ENCODE measurements at regions not wholly inside any gene's neighbourhood (a gene's known extent, or its start where the extent isn't known, plus 50 kb on each side); places are given as distances from the start of the nearest gene placed in this dataset.
"Not testable (repeated sequence)": the region's sequence is repeated elsewhere in the genome, so short reads cannot be mapped to it uniquely, and the experiment has no call there.

DNA sequence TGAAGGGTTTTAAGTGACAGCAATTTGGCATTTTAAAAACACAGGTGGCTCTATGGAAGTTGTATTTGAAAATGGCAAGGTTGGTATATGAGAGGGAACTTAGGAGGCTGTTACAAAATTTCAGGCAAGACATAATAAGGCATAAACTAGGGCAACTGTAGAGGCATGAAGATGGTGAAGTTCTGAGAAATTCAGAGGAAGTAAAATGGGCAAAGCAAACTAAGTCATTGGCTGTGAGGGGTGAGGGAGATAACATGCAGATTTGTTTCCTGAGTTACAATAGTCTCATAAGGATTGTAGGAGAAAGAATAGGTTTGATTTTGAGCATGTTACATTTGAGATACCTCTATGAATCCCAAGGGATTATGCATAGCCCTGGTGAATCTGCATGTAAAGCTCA, 302.9 kb upstream of the ARHGEF26 start:
- no peak for DNase-seq (ENCODE audit: low read depth in 2 of 2)

DNA sequence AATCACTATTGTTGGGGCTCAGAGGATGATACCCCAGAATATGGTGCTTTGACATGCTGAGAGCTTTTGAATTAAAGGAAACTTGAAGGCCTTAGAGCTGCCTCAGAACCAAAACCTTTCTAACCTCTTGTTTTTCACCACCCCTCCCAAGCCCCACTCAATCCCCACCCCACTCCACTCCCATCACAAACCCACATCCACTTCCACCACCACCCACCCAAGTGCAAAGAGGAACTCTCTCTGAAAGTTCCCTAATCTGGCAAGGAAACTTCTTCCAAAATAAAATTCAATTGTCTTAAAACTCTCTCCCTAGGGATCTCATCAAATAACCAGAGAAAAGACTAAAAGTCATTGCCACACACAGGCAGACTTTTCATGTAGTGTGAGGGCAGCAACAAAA, 301.2 kb upstream of the ARHGEF26 start:
- no peak for DNase-seq (ENCODE audit: low read depth in 2 of 2)

DNA sequence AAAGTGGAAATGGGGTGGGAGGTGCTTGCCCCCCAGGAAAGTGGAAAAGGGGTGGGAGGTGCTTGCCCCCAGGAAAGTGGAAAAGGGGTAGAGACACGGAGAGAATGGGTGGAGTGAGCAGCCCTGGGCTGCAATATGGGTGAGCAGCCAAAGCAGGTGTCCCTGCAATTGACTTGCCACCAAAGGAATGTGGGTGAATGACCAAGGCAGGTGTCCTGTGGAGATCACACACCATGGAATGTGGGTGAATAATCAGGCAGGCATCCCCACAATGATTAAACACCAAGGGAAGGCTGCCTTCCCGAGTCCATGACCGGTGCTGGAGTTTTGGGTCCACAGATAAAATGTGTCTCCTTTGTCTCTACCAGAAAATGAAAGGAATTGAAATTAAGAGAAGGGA, 292.8 kb upstream of the ARHGEF26 start:
- not testable (repeated sequence) for DNase-seq (ENCODE audit: low read depth in 2 of 2)

DNA sequence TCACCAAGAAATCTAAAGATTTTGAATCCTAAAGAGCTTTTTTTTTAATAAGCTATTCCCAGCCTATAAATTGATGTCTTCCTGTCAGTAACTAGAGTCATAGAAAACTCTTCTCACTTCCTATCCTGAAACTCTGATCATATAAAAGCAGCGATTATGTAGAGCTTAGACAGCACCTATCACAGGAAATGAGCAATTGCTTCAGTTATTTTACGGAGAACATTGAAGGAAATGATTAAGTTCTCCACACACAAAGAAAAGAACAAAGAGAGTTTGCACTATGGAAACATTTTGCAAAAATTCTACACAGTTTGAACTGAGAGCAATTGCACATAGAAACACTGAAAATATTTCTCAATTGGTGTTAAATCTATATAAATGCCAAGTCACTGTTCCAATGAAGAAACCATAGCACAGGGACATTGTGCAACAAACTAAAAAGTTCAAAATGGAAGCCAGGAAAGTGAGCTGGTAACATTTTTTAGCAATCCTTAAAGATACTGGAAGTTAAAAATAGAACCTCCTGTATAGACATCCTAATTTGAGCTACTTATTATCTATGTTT, 291.5 kb upstream of the ARHGEF26 start:
- peak; percentile 84 to 87 for DNase-seq (ENCODE audit: low read depth in 2 of 2)

DNA sequence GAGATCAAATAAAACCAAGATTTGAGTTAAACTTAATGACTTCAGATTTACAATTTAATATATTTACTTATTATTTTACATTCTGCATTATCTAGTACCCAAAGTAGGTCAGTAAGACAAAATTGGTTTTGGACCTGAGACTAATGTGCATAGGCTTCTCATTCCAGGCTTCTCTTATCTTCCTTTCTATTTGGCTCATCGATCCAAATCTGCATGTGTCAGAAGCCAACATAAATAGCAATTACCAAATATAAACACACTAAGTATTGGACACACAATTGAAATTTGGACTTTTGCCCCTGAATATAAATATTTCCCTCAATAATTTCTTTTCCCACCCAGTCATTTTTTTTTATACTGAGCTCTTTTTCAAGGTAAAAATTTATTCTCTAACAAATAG, 290.6 kb upstream of the ARHGEF26 start:
- DNase-seq (ENCODE audit: low read depth in 2 of 2), result peak in 1 of 2 donors; percentile 4

DNA sequence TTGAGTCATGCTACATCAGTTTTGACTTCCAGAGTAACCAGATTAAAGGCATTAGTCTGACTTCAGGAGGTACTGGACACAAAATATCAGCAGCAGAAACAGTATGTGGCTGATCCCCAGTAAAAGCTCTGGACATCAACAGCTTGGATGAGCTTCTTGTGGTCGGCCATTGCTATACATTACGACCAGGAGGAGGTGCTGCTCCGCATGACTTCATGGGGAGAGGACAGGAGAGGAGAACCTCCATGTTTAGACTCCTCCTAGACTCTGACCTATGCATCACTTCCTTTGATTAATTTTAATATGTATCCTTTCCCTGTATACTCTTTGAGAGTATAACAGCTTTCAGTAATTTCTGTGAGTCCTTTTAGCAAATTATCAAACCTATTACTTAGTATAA, 285.6 kb upstream of the ARHGEF26 start:
- no peak for DNase-seq (ENCODE audit: low read depth in 2 of 2)

DNA sequence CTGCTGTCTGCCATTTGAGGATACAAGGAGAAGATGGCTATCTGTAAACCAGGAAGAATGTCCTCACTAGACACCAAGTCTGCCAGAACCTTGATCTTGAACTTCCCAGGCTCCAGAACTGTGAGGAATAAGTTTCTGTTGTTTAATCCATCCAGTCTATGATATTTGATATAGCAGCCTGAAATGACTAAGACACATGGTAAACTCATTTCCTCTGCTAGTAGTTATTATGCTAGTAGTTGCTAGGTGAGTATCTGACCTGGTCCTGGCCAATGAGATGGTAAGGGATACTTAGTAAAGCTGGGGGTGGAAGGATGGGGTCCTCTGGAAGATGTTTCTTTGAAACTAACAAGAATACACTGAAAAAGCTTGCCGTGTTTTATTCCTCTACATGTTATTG, 280.7 kb upstream of the ARHGEF26 start:
- DNase-seq (ENCODE audit: low read depth in 2 of 2), result no peak

DNA sequence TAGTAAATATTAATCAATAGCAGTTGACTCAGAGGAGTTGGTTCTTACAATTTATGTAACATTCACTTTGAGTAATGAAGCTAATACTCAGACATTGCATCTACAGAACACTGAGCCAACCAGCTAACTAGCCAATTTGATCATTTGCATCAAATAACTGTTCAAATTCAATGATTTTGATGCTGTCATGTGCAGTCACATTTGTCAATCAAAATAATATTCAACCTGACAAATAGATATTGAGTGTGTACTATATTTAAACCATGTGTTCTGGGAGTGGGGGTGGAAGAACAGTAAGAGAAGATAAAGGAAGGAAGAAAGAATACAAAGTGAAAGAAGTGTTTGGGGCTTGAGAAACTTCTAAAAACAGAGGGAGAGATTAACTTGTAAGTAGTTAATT, 277.2 kb upstream of the ARHGEF26 start:
- no peak for DNase-seq (ENCODE audit: low read depth in 2 of 2)

DNA sequence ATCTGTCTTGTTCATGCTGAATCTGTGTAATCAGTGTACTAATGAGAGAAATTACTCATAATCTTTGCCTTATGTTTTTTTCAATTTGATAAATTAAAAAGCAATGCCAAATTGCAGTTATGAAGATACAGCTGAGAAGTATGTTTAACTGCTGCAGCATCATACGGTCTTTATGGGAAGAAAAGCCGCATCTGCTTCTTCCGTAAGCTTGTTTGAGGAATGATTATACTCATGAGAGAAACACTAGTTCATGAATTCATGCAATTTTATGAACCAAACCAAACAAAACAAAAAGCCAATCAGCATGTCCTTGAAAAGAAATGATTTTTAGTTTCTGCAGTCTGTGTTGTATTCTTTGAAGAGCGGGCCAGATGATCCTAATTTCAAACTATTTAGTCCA, 275.9 kb upstream of the ARHGEF26 start:
- DNase-seq (ENCODE audit: low read depth in 2 of 2), result no peak

DNA sequence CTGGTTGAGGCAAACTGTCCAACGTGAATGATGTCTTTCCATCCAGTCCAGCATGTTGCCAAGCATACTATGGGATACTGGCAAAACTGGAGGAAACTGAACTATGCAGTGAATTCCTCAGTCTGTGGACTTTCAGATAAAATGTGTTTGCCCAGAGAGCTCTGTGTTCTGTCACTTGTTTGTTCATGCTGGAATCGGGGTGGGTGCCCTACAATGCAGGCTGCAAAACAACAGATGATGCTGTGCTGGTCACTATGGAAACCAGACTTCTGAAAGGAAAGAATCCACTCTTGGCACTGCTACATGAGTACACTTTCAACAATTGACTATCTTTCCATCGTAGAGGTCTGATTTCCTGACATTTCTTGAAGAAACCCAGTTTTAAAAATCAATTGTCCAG, 272.5 kb upstream of the ARHGEF26 start:
- DNase-seq (ENCODE audit: low read depth in 2 of 2), result peak in 1 of 2 donors; percentile 47

DNA sequence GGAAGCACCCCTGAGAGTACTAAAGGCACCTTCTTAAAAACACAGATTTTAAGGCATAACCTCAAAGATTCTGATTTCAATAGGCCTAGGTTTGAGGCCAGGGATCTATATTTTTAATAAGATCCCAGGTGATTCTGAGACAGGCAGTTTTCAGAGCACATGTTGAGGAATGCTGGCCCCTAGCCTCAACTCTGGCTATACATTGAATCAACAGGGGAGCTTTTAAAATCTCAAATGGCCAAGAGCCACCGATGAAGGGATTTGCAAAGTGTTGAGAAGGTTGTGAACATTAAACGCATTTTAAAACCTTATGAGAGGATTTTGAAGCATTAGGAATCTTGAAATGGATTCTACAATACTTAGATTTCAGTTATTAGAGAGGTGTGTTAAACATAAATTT, 268.8 kb upstream of the ARHGEF26 start:
- no peak for DNase-seq (ENCODE audit: low read depth in 2 of 2)

DNA sequence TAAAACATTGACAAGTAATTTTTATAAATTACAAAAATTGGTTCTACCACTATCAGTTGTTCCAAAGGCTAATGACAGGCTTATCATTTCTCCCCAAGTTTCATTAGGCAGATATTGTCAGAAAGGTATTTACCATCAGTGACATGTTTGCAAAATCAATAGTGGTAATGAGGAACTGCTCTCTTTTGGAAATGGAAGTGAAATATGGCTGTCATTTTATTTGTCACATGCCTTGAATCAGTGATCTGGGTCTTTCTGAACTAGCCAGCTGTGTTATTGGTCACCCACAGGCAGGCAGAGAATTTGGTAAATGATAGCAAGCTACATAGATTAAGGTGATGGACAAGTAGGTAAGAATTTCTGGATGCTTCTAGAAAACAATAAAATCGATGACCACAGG, 268.0 kb upstream of the ARHGEF26 start:
- no peak for DNase-seq (ENCODE audit: low read depth in 2 of 2)

DNA sequence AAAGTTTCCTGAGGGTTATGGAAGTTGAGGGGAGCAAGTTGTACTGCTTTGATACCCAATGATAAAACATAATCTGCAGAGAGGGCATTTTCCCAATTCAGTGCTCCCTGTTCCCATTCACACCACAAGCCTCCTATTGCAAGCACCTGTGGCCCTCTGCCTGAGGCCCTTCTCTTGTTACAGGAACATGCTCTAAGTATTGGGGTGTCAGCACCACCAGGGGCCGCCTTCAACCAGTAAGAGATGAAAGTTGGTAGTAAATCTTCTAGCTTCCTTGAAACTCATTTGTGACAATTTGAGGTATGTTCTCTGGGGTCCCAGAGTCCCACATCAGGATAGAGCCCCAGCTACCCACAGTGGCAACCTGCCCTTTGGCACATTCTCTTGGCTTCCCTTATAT, 265.4 kb upstream of the ARHGEF26 start:
- DNase-seq (ENCODE audit: low read depth in 2 of 2), result no peak

DNA sequence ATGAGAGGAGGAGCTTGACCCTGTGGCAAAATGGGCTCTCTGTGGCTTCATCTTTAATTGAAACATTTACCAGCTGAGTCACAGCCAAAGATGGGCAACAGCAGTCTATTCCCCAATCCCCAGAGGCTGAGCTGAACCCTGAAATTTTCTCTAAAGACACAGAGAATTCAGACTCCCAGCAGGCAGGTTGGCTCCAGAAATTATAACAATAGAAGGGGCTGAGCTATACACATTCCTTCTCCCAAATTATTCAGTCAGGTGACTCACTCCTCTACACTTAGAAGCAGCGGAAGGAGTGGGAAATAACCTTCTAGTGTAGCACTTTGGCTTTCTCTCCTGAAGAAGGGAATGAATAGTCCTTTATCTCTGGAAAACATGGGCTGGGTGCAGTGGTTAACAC, 264.3 kb upstream of the ARHGEF26 start:
- no peak for DNase-seq (ENCODE audit: low read depth in 2 of 2)

DNA sequence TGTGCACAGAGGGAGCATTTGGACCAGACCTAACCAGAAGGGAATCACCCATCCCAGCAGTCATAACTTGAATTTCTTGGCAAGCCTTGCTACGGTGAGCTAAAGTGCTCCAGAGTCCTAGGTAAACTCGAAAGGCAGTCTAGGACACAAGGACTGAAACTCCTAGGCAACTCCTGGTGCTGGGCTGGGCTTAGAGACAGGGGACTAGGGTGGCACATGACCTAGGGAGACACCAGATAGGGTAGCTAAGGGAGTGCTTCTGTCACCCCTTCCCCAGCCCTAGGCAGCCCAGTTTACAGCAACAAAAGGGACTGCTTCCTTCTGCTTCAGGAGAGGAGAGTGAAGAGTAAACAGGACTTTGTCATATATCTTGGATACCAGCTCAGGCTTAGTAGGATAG, 256.4 kb upstream of the ARHGEF26 start:
- DNase-seq (ENCODE audit: low read depth in 2 of 2), result no peak

DNA sequence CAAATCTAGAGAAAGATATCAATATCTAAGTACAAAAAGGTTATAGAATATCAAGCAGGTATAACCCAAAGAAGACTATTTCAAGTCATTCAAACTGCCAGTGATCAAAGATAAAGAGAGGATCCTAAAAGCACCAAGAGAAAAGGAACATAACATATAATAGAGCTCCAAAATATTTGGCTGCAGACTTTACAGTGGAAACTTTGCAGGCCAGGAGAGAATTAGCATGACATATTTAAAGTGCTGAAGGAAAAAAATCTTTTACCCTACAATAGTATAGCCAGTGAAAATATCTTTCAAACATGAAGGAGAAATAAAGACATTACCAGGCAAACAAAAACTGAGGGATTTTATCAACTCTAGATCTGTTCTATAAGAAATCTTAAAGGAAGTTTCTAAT, 254.3 kb upstream of the ARHGEF26 start:
- DNase-seq (ENCODE audit: low read depth in 2 of 2), result no peak

DNA sequence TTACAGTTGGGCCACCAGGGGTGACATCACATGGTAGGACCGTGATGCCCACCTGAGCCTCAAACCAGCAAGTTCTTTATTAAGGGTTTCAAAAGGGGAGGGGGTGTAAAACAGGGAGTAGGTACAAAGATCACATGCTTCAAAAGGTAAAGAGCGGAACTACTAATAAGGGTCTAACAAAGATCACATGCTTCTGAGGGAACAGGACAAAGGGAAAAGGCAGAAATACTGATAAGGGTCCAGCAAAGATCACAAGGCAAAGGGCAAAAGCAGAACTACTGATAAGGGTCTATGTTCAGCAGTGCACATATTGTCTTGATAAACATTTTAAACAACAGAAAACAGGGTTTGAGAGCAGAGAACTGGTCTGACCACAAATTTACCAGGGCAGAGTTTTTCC, 246.8 kb upstream of the ARHGEF26 start:
- not testable (repeated sequence) for DNase-seq (ENCODE audit: low read depth in 2 of 2)

DNA sequence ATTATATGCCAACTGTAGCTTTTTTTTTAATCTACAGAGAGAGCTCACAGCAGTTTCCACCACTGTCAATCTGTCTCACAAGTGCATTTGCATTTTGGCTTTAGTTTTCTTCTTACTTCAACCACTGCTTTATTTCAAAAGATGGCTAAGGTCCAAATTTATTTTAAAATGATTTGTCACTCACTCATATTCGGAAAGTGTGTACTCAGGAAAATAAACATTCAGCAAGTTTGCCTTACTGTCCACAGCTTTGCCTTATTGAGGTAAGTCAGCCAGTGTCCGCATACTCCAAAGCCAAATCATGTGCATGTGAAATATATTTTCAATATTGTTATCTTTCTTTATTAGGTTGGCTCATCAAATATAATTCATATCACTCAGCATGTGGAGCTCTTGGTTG, 240.7 kb upstream of the ARHGEF26 start:
- DNase-seq (ENCODE audit: low read depth in 2 of 2), result peak in 1 of 2 donors; percentile 8

DNA sequence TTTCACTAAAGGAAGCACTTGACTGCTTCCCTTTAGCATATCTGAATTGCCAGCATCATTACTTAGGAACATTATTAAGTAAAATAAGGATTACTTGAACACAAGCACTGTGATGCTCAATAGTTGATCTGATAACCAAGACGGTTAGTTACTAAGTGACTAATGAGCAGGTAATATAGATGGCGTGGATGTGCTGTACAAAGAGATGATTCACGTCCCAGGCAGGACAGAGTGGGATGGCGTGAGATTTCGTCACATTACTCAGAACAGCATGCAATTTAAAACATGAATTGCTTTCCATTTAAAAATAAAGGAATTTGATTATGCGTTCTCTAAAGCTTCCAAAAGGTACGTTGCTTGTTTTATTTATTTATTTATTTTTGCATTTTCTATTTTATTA, 240.0 kb upstream of the ARHGEF26 start:
- DNase-seq (ENCODE audit: low read depth in 2 of 2), result no peak

DNA sequence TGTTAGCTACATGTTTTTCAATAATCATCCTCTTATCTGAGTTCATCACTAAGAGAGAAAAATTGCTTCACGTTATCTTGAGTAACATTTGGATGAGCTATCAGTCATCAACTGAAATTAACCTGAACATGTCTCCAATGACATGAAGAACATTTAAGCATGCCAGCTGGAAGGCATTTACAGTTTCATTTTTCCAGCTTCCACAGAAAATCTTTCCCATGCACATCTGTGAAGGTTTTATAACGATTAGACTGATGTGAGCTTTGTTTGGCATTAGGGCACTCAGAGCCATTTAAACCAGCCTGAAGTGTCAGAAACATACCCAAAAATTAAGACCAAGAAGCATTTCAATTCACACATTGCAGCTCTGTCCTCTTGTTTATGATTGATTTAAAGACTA, 235.8 kb upstream of the ARHGEF26 start:
- DNase-seq (ENCODE audit: low read depth in 2 of 2), result no peak

DNA sequence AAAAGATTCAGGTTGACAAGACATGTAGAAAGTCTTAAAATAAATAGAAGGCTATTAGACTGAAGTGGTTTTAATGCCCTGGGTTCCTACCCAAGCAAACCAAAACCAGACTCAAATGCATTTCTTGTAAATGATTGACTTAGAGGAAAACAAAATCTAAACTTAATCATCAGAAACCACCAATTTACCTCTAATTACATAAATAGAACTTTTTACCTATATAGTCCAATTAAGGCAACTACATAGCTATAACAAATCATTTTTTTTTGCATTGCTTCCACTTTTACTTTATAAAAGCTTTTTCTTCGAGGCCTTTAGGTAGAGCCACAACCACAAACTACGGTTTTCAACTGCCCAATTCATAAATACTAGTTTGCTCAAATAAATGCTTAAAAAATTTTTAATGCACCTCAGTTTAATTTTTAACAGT, 231.3 kb upstream of the ARHGEF26 start:
- no peak for DNase-seq (ENCODE audit: low read depth in 2 of 2)

DNA sequence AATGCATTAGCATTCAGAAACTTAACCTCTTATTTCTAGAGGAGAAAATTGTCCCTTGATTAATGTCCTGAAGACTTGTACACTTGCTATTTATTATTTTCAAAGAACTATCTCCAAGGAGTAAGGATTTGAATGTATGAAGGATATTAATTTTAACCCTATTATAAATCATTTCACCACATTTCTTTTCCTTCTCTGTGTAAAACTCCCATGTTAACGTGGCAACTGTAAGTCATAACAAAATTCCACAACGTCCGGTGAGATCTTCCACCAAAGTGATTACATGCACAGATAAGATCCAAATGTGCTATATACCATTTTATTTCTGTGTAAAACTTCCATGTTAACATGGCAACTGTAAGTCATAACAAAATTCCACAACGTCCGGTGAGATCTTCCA, 229.1 kb upstream of the ARHGEF26 start:
- peak; percentile 2 to 76 for DNase-seq (ENCODE audit: low read depth in 2 of 2)

DNA sequence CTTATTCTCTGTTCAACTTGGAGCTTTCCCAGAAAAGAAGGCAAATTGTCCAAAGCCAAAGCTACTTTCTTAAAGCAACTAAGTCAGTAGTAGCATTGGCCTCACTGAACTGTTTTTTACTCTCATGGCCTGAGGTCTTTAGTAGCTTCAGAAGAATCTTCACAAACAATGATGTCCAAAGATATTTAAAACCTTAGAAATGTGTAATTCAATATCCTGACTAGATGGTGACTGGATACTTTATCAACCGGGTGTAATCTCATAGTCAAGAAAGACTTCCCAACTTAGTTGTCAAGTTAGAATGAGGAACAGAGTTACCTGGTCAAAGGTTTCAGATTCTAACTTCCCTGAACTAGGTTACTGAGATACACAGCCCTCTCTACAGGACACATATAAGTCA, 226.3 kb upstream of the ARHGEF26 start:
- no peak for DNase-seq (ENCODE audit: low read depth in 2 of 2)

DNA sequence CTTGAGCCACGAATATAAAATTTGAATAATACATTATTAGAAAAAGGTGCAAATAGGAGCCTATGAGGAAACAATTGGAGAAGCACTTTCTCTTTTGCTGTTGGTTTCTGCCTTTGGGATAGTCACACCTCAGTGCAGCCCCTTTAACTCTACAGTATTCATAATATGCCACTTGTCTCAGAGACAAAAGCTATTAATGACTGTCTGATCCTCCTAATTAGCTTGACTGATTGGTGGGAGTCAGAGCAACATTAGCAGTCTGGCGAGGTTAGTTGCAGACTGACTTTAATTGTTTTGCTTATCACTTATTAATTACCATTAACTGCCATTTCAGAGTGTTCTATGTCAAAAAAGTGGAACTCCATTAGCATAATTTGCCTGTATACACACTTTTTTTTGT, 225.0 kb upstream of the ARHGEF26 start:
- no peak for DNase-seq (ENCODE audit: low read depth in 2 of 2)
